ENCODE measurements at regions not wholly inside any gene's neighbourhood (a gene's known extent, or its start where the extent isn't known, plus 50 kb on each side); places are given as distances from the start of the nearest gene placed in this dataset.
A peak's percentile ranks its signal among the peaks of the same experiment; 100 is the strongest.

GRCh38 chr6:138011413-138011812, 95.8 kb downstream of the PERP start:
- intact Hi-C loops (cut with micrococcal nuclease; ENCODE audit: unreplicated experiment): no loop called here
- peaks cover 6% of the 10 kb centered on the region for H3K36me3 Mint-ChIP-seq (ENCODE audit: insufficient read depth, unreplicated experiment)
- no peak for TF ChIP-seq CTCF (IDR thresholded peaks at IDR 0.05; ENCODE audit: unreplicated experiment)
- no peaks in the 10 kb centered on the region for H3K27me3 Mint-ChIP-seq (ENCODE audit: unreplicated experiment)
- no TSS peak for BruUV-seq (replicated peaks)
- no peak overlapping the region for H3K4me3 Mint-ChIP-seq (ENCODE audit: low read depth, unreplicated experiment)
- CTCF ChIA-PET: no interaction called here
- DNase-seq: no peak
- H3K9me3 Mint-ChIP-seq (ENCODE audit: low read depth, unreplicated experiment): no peaks in the 10 kb centered on the region
- H3K4me1 Mint-ChIP-seq (ENCODE audit: low read depth, unreplicated experiment): peaks cover 12% of the 10 kb centered on the region
- H3K27ac Mint-ChIP-seq (ENCODE audit: unreplicated experiment): no peak overlapping the region

- Mint-ChIP-seq H3K27ac (ENCODE audit: unreplicated experiment) (no peak overlapping the region), H3K36me3 (ENCODE audit: insufficient read depth, unreplicated experiment) (no peaks in the 10 kb centered on the region), H3K27me3 (ENCODE audit: unreplicated experiment) (no peaks in the 10 kb centered on the region), H3K4me1 (ENCODE audit: low read depth, unreplicated experiment) (no peaks in the 10 kb centered on the region), H3K4me3 (ENCODE audit: low read depth, unreplicated experiment) (no peak overlapping the region), H3K9me3 (ENCODE audit: low read depth, unreplicated experiment) (no peaks in the 10 kb centered on the region)
- TF ChIP-seq CTCF (IDR thresholded peaks at IDR 0.05; ENCODE audit: unreplicated experiment): no peak
- intact Hi-C loops (cut with micrococcal nuclease; ENCODE audit: unreplicated experiment): no loop called here
- no TSS peak for BruUV-seq (replicated peaks)
- DNase-seq: peak; percentile 36
- CTCF ChIA-PET: no interaction called here
Measured at GRCh38 chr6:138012682-138013081, 94.5 kb downstream of the PERP start.

- H3K27ac Mint-ChIP-seq (ENCODE audit: unreplicated experiment): no peak overlapping the region
- no peaks in the 10 kb centered on the region for H3K27me3 Mint-ChIP-seq (ENCODE audit: unreplicated experiment)
- no TSS peak for BruUV-seq (replicated peaks)
- no peaks in the 10 kb centered on the region for H3K36me3 Mint-ChIP-seq (ENCODE audit: insufficient read depth, unreplicated experiment)
- no peak for DNase-seq
- H3K9me3 Mint-ChIP-seq (ENCODE audit: low read depth, unreplicated experiment): no peaks in the 10 kb centered on the region
- intact Hi-C loops (cut with micrococcal nuclease; ENCODE audit: unreplicated experiment): no loop called here
- TF ChIP-seq CTCF (IDR thresholded peaks at IDR 0.05; ENCODE audit: unreplicated experiment): no peak
- CTCF ChIA-PET: no interaction called here
- no peak overlapping the region for H3K4me3 Mint-ChIP-seq (ENCODE audit: low read depth, unreplicated experiment)
- no peaks in the 10 kb centered on the region for H3K4me1 Mint-ChIP-seq (ENCODE audit: low read depth, unreplicated experiment)
Measured at GRCh38 chr6:138013959-138014358, 93.3 kb downstream of the PERP start.

- no peak overlapping the region for H3K27ac Mint-ChIP-seq (ENCODE audit: unreplicated experiment)
- H3K9me3 Mint-ChIP-seq (ENCODE audit: low read depth, unreplicated experiment): no peaks in the 10 kb centered on the region
- BruUV-seq (replicated peaks): no TSS peak
- CTCF ChIA-PET: interaction anchor here (0.7 kb wide), 1 partner anchor 776 kb away, joined by 3 read pairs; no protein-coding TSS in a partner anchor
- no peaks in the 10 kb centered on the region for H3K36me3 Mint-ChIP-seq (ENCODE audit: insufficient read depth, unreplicated experiment)
- H3K4me1 Mint-ChIP-seq (ENCODE audit: low read depth, unreplicated experiment): no peaks in the 10 kb centered on the region
- H3K27me3 Mint-ChIP-seq (ENCODE audit: unreplicated experiment): no peaks in the 10 kb centered on the region
- intact Hi-C loops (cut with micrococcal nuclease; ENCODE audit: unreplicated experiment): no loop called here
- DNase-seq: no peak
- no peak overlapping the region for H3K4me3 Mint-ChIP-seq (ENCODE audit: low read depth, unreplicated experiment)
- TF ChIP-seq CTCF (IDR thresholded peaks at IDR 0.05; ENCODE audit: unreplicated experiment): no peak
Measured at GRCh38 chr6:138017166-138017757, 90.0 kb downstream of the PERP start.

All from Calu3 (cell line).